GM12872 (cell line): ENCODE measurements at regions not wholly inside any gene's neighbourhood (a gene's known extent, or its start where the extent isn't known, plus 50 kb on each side); places are given as distances from the start of the nearest gene placed in this dataset.

Source experiments
- TF ChIP-seq, protein P1 (sequence below): IDR thresholded peaks from 3 replicates; pipeline ENCODE4 v1.5.1; 2011; ENCODE audit warnings: low read depth, mild to moderate bottlenecking, low read length, moderate library complexity; ENCODE audit not compliant: insufficient read depth

DNA sequence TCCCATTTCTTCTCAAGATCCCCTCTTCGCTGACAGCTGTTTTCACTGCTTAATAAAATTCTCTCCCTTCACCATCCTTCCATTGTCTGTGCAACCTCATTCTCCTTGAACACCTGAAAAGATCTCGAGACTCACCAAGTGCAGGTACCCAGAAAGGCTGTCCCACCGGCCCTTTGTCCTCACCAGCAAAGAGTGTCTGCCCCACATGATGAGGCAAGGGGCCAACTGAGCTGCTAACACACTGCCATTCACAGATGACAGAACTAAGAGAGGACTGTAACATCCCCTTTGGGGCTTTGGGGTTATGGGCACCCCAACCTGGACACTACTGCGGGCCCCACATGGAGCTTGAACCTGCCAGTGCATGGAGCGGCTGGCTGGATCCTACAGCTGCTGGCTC lies 771.4 kb upstream of the MIR17HG start:
- TF ChIP-seq, protein P1, sequence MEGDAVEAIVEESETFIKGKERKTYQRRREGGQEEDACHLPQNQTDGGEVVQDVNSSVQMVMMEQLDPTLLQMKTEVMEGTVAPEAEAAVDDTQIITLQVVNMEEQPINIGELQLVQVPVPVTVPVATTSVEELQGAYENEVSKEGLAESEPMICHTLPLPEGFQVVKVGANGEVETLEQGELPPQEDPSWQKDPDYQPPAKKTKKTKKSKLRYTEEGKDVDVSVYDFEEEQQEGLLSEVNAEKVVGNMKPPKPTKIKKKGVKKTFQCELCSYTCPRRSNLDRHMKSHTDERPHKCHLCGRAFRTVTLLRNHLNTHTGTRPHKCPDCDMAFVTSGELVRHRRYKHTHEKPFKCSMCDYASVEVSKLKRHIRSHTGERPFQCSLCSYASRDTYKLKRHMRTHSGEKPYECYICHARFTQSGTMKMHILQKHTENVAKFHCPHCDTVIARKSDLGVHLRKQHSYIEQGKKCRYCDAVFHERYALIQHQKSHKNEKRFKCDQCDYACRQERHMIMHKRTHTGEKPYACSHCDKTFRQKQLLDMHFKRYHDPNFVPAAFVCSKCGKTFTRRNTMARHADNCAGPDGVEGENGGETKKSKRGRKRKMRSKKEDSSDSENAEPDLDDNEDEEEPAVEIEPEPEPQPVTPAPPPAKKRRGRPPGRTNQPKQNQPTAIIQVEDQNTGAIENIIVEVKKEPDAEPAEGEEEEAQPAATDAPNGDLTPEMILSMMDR: no peak

DNA sequence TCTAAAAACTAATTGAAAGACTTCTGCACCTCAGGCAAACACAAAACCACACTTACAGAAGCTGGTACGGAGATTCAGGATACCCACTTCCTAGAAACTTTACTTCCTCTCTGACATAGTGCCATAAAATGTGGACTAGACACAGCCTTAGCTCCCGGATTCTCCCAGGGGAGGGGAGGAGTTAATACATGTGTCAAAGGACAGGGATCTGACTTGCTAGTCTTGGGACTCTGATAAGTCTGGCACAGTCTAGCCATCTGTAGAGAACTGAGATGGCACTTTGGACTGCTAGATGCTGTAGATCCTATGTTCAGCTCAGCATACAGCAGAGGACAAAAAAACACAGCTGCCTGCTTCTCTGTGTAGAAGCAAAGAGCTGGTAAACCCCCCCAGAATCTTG lies 769.8 kb upstream of the MIR17HG start:
- TF ChIP-seq, protein P1: no peak

GRCh38 chr13:90585392-90585791 lies 762.1 kb upstream of the MIR17HG start:
- TF ChIP-seq, protein P1: no peak

- TF ChIP-seq, protein P1: no peak
These were observed 756.1 kb upstream of the MIR17HG start for GRCh38 chr13:90591260-90591926.

- TF ChIP-seq, protein P1: no peak
These were observed 755.6 kb upstream of the MIR17HG start for GRCh38 chr13:90591927-90592268.

DNA sequence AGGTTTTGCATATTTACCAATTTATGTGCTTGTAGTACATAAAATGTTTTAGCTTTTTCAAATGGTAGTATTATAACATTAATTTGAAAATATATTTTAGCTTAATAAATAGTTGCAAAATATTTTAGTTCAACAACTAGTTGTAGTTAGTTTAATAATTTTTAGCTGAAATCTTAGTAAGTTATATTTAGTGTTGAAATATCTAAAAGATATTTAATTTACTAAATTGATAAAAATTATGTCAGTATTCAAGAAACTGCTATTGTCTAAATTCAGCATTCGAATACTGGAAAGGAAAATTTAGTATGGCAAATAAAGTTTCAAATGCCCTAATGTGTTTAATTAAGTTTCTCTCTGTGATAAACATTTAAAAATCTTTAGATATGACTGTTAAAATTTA lies 754.5 kb upstream of the MIR17HG start:
- TF ChIP-seq, protein P1: no peak

- TF ChIP-seq, protein P1: no peak
These were observed 752.8 kb upstream of the MIR17HG start for GRCh38 chr13:90594681-90595080.
